ENCODE measurements at regions not wholly inside any gene's neighbourhood (a gene's known extent, or its start where the extent isn't known, plus 50 kb on each side); places are given as distances from the start of the nearest gene placed in this dataset.

DNA sequence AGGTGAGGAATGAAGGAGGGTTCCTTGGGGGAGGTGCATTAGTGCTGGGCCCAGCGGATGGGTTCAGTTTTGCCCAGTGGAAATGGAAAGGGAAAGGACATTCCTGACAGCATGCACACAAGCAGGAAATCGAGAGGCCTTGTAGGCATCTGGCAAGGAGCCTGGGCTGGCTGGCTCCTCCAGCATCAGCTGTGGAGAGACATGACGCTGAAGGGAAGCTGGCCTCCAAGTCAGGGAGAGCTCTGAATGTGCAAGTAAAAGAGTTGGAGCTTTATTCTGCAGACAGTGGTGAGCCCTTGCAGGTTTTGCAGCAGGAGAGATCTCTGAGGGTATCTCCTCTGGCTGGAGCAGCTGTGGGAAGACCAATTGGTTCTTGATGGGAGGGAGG is 154.3 kb downstream of the MRPL14 start:
- Histone ChIP-seq H3K9me3 (ENCODE audit: control insufficient read depth in 1 of 2, low read length in 2 of 2) (no peaks in the 10 kb centered on the region), H3K4me3 (ENCODE audit: low read depth in 1 of 2, low read length in 2 of 2) (no peak overlapping the region), H3K27ac (ENCODE audit: low read length) (peak overlapping the region; percentile 54), H3K36me3 (ENCODE audit: control insufficient read depth in 1 of 2, insufficient read depth in 2 of 2, low read length in 2 of 2) (no peaks in the 10 kb centered on the region), H3K4me1 (ENCODE audit: control insufficient read depth in 1 of 2, insufficient read depth in 2 of 2, low read length in 2 of 2) (peaks cover 11 to 18% of the 10 kb centered on the region in 2 donors), H3K27me3 (ENCODE audit: low read depth, low read length) (no peaks in the 10 kb centered on the region)

DNA sequence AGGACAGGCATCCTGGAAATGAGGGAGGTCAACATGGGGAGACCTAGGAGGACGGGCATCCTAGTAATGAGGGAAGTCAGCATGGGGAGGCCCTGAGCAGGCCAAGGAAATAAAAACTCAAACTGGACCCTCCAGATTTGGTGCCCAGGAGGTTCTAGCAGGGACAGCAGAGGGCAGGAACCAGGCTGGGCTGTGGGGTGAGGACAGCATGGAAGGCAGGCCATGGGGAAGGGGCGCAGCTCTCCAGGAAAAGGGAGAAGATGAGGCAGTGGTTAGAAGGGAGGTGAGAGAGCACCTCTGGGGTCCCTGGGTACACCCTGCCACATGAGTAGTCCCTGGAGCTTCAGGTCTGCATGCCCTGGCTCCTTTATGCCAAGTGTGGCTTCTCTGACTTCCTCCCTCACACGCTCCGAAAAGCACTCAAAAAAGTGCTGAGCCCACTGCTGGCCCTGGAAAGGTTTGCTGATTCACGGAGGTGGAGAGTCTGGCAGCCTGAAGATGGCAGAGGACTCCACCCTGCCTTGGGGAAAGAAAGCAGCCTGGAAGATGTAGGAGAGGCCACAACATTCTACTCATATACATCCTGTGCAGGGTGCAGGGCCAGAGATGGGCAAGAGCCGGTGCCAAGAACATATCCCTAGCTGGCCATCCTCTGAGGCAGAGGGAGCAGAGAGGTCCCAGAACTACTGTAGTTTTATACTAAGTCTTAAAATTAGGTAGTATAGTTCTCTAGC is 154.9 kb downstream of the MRPL14 start:
- Histone ChIP-seq H3K4me3 (ENCODE audit: low read depth in 1 of 2, low read length in 2 of 2) (no peak overlapping the region), H3K36me3 (ENCODE audit: control insufficient read depth in 1 of 2, insufficient read depth in 2 of 2, low read length in 2 of 2) (no peaks in the 10 kb centered on the region), H3K4me1 (ENCODE audit: control insufficient read depth in 1 of 2, insufficient read depth in 2 of 2, low read length in 2 of 2) (peaks cover 11 to 18% of the 10 kb centered on the region in 2 donors), H3K27me3 (ENCODE audit: low read depth, low read length) (no peaks in the 10 kb centered on the region), H3K27ac (ENCODE audit: low read length) (peak overlapping the region; percentile 54), H3K9me3 (ENCODE audit: control insufficient read depth in 1 of 2, low read length in 2 of 2) (no peaks in the 10 kb centered on the region)

DNA sequence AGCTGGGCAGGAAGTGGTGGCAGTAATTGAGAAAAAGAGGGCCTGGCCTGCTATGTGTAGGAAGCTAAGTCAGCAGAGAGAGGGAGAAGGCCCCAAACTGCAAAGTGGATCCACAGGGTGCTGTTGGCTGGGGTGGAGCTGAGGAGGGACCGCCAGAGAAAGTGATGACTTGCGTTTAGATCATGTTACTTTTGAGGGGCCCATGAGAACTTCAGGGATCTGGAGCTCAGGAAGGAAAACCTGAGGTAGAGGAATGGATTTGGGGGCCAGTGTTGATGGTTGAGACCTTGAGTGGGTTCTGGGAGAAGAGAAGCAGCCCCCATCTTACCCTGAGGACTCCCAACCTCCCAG is 155.5 kb downstream of the MRPL14 start:
- H3K36me3 ChIP-seq (ENCODE audit: control insufficient read depth in 1 of 2, insufficient read depth in 2 of 2, low read length in 2 of 2) = no peaks in the 10 kb centered on the region
- H3K4me3 ChIP-seq (ENCODE audit: low read depth in 1 of 2, low read length in 2 of 2) = no peak overlapping the region
- H3K4me1 ChIP-seq (ENCODE audit: control insufficient read depth in 1 of 2, insufficient read depth in 2 of 2, low read length in 2 of 2) = peaks cover 11 to 18% of the 10 kb centered on the region in 2 donors
- H3K9me3 ChIP-seq (ENCODE audit: control insufficient read depth in 1 of 2, low read length in 2 of 2) = no peaks in the 10 kb centered on the region
- no peak overlapping the region for H3K27ac ChIP-seq (ENCODE audit: low read length)
- no peaks in the 10 kb centered on the region for H3K27me3 ChIP-seq (ENCODE audit: low read depth, low read length)

DNA sequence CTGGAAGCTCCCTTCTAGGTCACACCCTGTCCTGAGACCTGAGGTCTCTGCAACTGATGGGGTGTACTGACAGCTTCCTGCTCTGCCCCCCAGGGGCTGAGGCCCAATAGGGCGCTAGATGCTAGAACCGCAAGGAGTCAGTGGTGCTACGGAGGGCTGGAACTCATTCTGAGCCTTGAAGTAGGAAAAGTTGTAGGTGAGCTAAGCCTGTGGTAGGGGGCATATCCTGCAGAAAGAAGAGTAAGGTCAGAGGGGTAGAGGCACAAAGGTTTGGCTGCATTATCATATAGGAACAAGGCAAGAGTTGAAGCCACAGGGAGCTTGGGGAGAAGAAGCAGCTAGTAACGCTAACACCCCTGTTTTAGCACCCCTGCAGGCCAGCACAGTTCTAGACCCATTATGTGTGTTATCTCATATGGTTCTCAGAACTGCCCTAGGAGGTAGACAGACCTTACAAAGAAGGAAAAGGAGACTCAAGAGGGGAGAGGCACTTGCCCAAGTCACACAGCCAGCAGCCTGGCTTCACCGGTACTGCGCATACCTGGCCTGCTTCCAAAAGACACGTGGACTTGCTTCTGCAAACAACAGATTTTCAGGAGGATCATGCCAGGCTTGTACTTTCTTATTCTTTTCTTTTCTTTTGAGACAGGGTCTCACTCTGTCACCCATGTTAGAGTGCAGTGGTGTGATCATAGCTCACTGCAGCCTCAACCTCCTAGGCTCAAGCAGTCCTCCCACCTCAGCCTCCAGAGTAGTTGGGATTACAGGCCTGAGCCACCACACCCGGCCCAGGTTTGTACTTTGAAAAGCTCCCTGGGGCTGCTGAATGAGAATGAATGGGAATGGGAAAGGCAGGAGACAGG is 156.1 kb downstream of the MRPL14 start:
- Histone ChIP-seq H3K9me3 (ENCODE audit: control insufficient read depth in 1 of 2, low read length in 2 of 2) (no peaks in the 10 kb centered on the region), H3K27ac (ENCODE audit: low read length) (no peak overlapping the region), H3K27me3 (ENCODE audit: low read depth, low read length) (no peaks in the 10 kb centered on the region), H3K36me3 (ENCODE audit: control insufficient read depth in 1 of 2, insufficient read depth in 2 of 2, low read length in 2 of 2) (no peaks in the 10 kb centered on the region), H3K4me1 (ENCODE audit: control insufficient read depth in 1 of 2, insufficient read depth in 2 of 2, low read length in 2 of 2) (peaks cover 11 to 18% of the 10 kb centered on the region in 2 donors), H3K4me3 (ENCODE audit: low read depth in 1 of 2, low read length in 2 of 2) (no peak overlapping the region)

DNA sequence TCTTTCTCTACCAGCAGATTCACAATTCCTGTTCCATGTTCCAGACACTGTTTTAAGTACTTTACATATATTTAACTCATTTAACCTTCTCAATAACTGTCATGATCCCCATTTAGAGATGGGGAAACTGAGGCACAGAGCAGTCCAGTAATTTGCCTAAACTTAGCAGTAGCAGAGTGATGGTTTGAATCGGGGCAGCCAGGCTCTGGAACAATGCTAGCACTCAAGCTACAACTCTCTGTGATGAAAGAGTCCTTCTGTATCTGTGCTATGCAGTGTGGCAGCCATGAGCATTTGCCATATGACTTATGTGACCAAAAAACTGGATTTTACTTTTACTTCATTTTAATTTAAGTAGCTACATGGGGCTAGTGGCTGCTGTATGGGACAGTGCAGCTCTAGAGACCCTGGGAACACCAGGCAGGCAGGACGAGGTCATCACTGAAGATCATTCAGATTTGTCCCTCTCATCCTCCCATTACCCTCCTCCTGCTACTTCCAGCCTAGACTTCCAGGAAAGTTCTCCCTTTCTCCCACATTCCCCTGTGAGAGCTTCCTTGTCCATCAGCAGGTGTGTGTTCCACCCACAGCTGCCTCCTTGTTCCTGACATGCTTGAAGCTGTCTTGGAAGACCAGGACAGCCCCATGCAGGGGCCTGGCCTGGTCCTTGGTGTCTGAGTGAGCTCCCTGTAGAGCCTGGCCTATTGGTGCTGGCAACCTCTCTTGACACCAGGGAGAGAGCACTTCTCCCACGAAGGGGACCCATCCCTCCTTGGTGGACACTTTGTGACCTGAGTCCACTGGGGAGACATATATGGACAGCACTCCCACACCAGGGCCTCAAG is 157.0 kb downstream of the MRPL14 start:
- peaks cover 11 to 18% of the 10 kb centered on the region in 2 donors for H3K4me1 ChIP-seq (ENCODE audit: control insufficient read depth in 1 of 2, insufficient read depth in 2 of 2, low read length in 2 of 2)

DNA sequence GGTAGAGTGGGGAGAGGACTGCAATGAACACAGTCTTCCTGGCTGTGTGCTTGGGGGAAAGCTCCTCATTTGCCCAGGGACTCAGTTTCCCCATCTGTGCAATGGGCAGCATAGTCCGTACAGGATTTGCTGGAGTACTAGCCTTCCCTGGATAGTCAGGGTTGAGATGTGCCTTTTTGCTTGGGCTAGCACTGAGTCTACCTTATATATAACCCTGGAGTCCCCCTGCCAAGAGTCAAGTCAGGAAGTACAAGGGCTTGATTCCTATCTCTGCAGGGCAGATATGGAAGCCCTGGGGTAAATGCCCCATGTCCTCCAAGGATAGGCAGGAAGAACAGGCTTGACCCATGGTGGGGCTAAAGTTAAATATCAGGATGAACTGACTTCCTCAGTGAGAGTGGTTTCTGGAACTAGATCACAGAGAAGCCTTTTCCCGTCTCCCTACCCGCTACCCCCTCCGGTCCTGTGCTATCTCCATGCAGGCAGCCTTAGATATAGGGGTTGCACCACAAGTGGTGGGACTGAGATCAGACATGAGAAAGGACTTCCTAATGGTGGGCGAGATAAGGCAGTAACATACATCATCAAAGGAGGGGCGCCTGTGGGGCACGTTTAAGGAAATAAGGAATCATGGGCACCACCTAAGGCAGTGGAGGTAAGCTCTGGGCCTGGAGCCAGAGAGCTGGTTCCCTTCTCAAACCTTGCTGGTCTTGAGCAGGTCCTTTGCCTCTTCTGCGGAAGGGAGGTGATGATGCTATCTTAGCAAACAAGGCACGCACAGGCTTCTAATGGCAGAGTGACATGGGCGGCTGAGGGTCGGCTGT is 157.9 kb downstream of the MRPL14 start:
- no peaks in the 10 kb centered on the region for H3K36me3 ChIP-seq (ENCODE audit: control insufficient read depth in 1 of 2, insufficient read depth in 2 of 2, low read length in 2 of 2)
- no peaks in the 10 kb centered on the region for H3K9me3 ChIP-seq (ENCODE audit: control insufficient read depth in 1 of 2, low read length in 2 of 2)
- no peak overlapping the region for H3K27ac ChIP-seq (ENCODE audit: low read length)
- H3K27me3 ChIP-seq (ENCODE audit: low read depth, low read length) = no peaks in the 10 kb centered on the region
- peaks cover 11 to 18% of the 10 kb centered on the region in 2 donors for H3K4me1 ChIP-seq (ENCODE audit: control insufficient read depth in 1 of 2, insufficient read depth in 2 of 2, low read length in 2 of 2)
- no peak overlapping the region for H3K4me3 ChIP-seq (ENCODE audit: low read depth in 1 of 2, low read length in 2 of 2)

More for the DNA sequence above, 157.0 kb downstream of the MRPL14 start:
- Histone ChIP-seq H3K9me3 (ENCODE audit: control insufficient read depth in 1 of 2, low read length in 2 of 2) (no peaks in the 10 kb centered on the region), H3K4me3 (ENCODE audit: low read depth in 1 of 2, low read length in 2 of 2) (no peak overlapping the region), H3K27ac (ENCODE audit: low read length) (no peak overlapping the region), H3K36me3 (ENCODE audit: control insufficient read depth in 1 of 2, insufficient read depth in 2 of 2, low read length in 2 of 2) (no peaks in the 10 kb centered on the region), H3K27me3 (ENCODE audit: low read depth, low read length) (no peaks in the 10 kb centered on the region)

DNA sequence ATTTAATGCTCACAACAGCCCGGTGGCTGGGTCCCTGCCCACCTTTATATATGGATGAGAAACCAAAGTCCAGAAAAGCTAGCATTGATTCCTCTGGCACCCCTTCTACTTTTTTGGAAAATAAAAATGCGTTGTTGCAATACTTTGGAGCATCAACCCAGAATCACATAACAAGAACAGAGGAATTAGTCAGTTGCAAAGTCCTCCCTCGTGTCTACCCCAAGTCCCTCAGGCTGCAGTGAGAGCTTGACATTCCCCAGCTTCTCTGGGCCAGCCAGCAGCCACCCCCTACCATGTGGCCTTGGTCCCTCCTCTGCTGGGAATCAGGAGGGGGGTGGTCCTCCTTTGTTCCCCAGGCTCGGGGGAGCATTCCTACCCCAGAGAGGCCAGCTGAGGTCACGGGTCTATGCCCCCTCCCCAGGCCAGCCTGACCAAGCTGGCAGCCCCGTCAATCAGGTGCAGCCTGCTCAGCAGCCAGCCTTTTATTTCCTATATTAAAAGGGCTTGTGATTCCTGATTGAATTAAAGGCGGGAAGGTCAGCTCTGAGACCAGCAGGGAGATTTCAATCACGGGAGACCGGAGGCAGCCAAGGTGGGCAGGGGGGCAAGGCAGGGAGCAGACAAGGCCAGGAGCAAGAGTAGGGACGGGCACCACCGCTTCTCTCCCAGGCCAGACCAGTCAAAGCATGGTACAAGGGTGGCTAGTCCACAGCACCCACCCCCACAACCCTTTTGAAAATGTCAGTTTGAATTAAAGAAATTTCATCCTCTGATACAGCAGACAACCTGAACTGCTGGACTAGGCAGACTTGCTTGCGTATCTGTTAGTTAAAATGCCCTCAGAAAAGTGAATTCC is 158.9 kb downstream of the MRPL14 start:
- Histone ChIP-seq H3K4me1 (ENCODE audit: control insufficient read depth in 1 of 2, insufficient read depth in 2 of 2, low read length in 2 of 2) (peaks cover 10 to 15% of the 10 kb centered on the region in 2 donors), H3K27me3 (ENCODE audit: low read depth, low read length) (no peaks in the 10 kb centered on the region), H3K4me3 (ENCODE audit: low read depth in 1 of 2, low read length in 2 of 2) (no peak overlapping the region), H3K9me3 (ENCODE audit: control insufficient read depth in 1 of 2, low read length in 2 of 2) (no peaks in the 10 kb centered on the region), H3K36me3 (ENCODE audit: control insufficient read depth in 1 of 2, insufficient read depth in 2 of 2, low read length in 2 of 2) (no peaks in the 10 kb centered on the region), H3K27ac (ENCODE audit: low read length) (no peak overlapping the region)

DNA sequence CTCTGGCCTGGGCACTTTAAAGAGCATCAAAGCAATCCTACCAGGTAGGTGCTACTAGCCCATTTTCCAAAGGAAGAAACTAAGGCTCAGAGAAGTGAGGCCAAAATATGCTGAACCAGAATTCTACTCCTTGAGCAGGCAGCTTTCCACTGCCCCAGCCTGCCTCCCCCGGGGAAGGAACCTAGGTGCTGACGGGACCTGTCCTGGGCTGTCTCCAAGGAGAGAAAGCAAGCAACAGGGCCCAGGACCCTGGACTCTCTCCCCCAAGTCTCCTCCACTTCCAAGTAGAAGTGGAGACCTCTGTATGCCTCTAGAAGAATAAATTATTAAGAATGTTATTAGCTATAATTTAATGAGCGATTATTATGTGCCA is 159.5 kb downstream of the MRPL14 start:
- Histone ChIP-seq H3K27ac (ENCODE audit: low read length) (no peak overlapping the region), H3K9me3 (ENCODE audit: control insufficient read depth in 1 of 2, low read length in 2 of 2) (no peaks in the 10 kb centered on the region), H3K27me3 (ENCODE audit: low read depth, low read length) (no peaks in the 10 kb centered on the region), H3K4me3 (ENCODE audit: low read depth in 1 of 2, low read length in 2 of 2) (no peak overlapping the region), H3K4me1 (ENCODE audit: control insufficient read depth in 1 of 2, insufficient read depth in 2 of 2, low read length in 2 of 2) (peaks cover 5 to 9% of the 10 kb centered on the region in 2 donors), H3K36me3 (ENCODE audit: control insufficient read depth in 1 of 2, insufficient read depth in 2 of 2, low read length in 2 of 2) (no peaks in the 10 kb centered on the region)

DNA sequence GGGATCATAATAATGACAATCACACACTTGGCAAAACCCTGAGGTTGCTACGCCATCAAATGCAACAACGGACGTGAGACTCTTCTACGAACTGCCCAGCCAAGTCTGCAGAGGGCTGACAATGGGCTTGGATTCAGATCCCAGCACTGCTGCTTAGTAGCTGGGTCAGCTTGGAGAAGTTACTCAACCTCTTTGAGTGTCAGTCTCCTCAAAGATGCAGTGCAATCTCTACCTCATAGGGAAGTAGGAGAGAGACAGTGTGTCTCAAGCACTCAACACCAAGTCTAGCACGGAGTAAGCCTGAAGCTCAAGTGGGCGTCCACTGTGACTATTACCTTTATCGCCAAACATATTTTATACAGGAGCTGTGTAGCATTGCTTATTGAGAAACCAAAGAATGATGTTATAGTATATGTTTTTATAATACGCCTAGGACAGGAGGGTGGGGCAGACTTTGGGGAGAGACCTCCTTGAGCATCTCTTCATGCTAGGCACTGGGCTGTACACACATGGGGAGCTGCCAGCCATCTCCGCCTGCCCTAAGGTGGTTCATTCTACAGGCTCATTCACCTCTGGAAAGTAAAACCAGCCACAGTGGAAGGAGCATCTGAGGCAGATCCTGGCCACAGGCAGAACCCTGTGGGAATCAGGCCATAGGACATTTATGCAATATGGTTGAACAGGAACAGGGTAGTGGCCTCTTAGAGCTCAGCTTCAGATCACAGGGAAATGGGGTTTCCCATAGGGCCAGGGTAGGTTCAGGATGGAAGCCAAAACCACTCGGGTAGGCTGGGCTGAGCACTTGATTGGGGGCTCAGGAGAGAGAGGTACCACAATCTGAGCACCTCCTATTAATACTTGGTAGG is 160.2 kb downstream of the MRPL14 start:
- H3K4me3 ChIP-seq (ENCODE audit: low read depth in 1 of 2, low read length in 2 of 2) = no peak overlapping the region
- peaks cover 3 to 5% of the 10 kb centered on the region in 2 donors for H3K4me1 ChIP-seq (ENCODE audit: control insufficient read depth in 1 of 2, insufficient read depth in 2 of 2, low read length in 2 of 2)
- no peaks in the 10 kb centered on the region for H3K9me3 ChIP-seq (ENCODE audit: control insufficient read depth in 1 of 2, low read length in 2 of 2)
- H3K36me3 ChIP-seq (ENCODE audit: control insufficient read depth in 1 of 2, insufficient read depth in 2 of 2, low read length in 2 of 2) = no peaks in the 10 kb centered on the region
- H3K27ac ChIP-seq (ENCODE audit: low read length) = no peak overlapping the region
- no peaks in the 10 kb centered on the region for H3K27me3 ChIP-seq (ENCODE audit: low read depth, low read length)

Data from muscle layer of duodenum (tissue), 2 donors.